SU-DHL-6 (cell line): ENCODE measurements at regions not wholly inside any gene's neighbourhood (a gene's known extent, or its start where the extent isn't known, plus 50 kb on each side); places are given as distances from the start of the nearest gene placed in this dataset.

Experiments
- H2AFZ ChIP-seq: fragments of 200-600 bp; sonication (generic); 2 replicates; pipeline ENCODE4 v1.6.1; 2014; ENCODE audit warnings: low read depth, mild to moderate bottlenecking, moderate library complexity, mixed read lengths, antibody characterized with exemption, low read length; ENCODE audit not compliant: severe bottlenecking
- H3F3A ChIP-seq: fragments of 200-600 bp; shearing (Covaris generic); 2 replicates; pipeline ENCODE4 v1.6.0; 2016; ENCODE audit warnings: antibody characterized with exemption, mild to moderate bottlenecking; ENCODE audit not compliant: insufficient read depth
- H3K27ac ChIP-seq: fragments of 200-600 bp; sonication (generic); 2 replicates; pipeline ENCODE4 v1.5.1; 2016; ENCODE audit warnings: low read depth, mild to moderate bottlenecking, low read length, moderate library complexity, mixed read lengths
- H3K27me3 ChIP-seq: fragments of 200-600 bp; sonication (generic), shearing (Covaris generic); 2 replicates; pipeline ENCODE4 v1.6.0; 2014; ENCODE audit warnings: mild to moderate bottlenecking, low read length
- H3K36me3 ChIP-seq: fragments of 200-600 bp; sonication (generic); 2 replicates; pipeline ENCODE4 v1.6.1; 2014; ENCODE audit warnings: mild to moderate bottlenecking, low read length, mixed read lengths
- H3K4me2 ChIP-seq: fragments of 300-600, 200-600 bp; shearing (Covaris generic), sonication (generic); 2 replicates; pipeline ENCODE4 v1.6.0; 2014; ENCODE audit warnings: low read length, low read depth, mild to moderate bottlenecking; ENCODE audit not compliant: poor library complexity, severe bottlenecking
- H3K4me3 ChIP-seq: fragments of 200-600 bp; sonication (generic); 2 replicates; pipeline ENCODE4 v1.5.1; 2014; ENCODE audit warnings: antibody characterized with exemption, low read length, mild to moderate bottlenecking, mixed read lengths; ENCODE audit not compliant: insufficient read depth, poor library complexity, severe bottlenecking
- H3K79me2 ChIP-seq: fragments of 200-600 bp; sonication (generic); 2 replicates; pipeline ENCODE4 v1.6.1; 2014; ENCODE audit warnings: mild to moderate bottlenecking, low read length, moderate library complexity; ENCODE audit not compliant: insufficient read depth
- H3K9ac ChIP-seq: fragments of 200-600 bp; sonication (generic); 2 replicates; pipeline ENCODE4 v1.7.0; 2014; ENCODE audit warnings: mild to moderate bottlenecking, low read length
- H3K9me2 ChIP-seq: fragments of 200-600 bp; sonication (generic); replicated peaks from 2 replicates; pipeline ENCODE4 v1.6.1; 2014; ENCODE audit warnings: low read length; ENCODE audit not compliant: insufficient read depth
- H3K9me3 ChIP-seq: fragments of 200-600 bp; sonication (generic); 2 replicates; pipeline ENCODE4 v1.6.1; 2014; ENCODE audit warnings: low read length, mixed read lengths; ENCODE audit not compliant: insufficient read depth
- H4K20me1 ChIP-seq: fragments of 200-600 bp; sonication (generic); 2 replicates; pipeline ENCODE4 v1.6.1; 2014; ENCODE audit warnings: low read depth, mild to moderate bottlenecking, antibody characterized with exemption, low read length, moderate library complexity, mixed read lengths
- CTCF ChIP-seq: fragments of 200-600 bp; sonication (generic); IDR thresholded peaks from one replicate; pipeline ENCODE4 v1.5.1; 2017; ENCODE audit warnings: antibody characterized with exemption, mild to moderate bottlenecking, low read length, moderate library complexity; ENCODE audit not compliant: insufficient read depth, poor library complexity, severe bottlenecking
- EZH2phosphoT487 ChIP-seq: fragments of 200-600 bp; sonication (generic), shearing (Covaris generic); conservative IDR thresholded peaks from 2 replicates; pipeline ENCODE4 v1.6.1; 2018; ENCODE audit warnings: mild to moderate bottlenecking, antibody characterized with exemption, low read length, moderate library complexity, mixed read lengths

- H3K27me3 ChIP-seq = no peaks in the 10 kb centered on the region
- no peak for TF ChIP-seq CTCF
- no peaks in the 10 kb centered on the region for H3F3A ChIP-seq
- H3K4me2 ChIP-seq = no peak overlapping the region
- H3K79me2 ChIP-seq = no peaks in the 10 kb centered on the region
- H3K9ac ChIP-seq = no peak overlapping the region
- H3K9me3 ChIP-seq = no peaks in the 10 kb centered on the region
- no peaks in the 10 kb centered on the region for H4K20me1 ChIP-seq
- no peak overlapping the region for H3K4me3 ChIP-seq
- H3K36me3 ChIP-seq = no peaks in the 10 kb centered on the region
- no peak overlapping the region for H3K27ac ChIP-seq
- H3K9me2 ChIP-seq = no peaks in the 10 kb centered on the region
- no peak overlapping the region for H2AFZ ChIP-seq
These were observed 165.1 kb downstream of the GJA1 start for GRCh38 chr6:121600389-121601168.

- no peak overlapping the region for H3K4me2 ChIP-seq
- H3K4me3 ChIP-seq = no peak overlapping the region
- TF ChIP-seq CTCF (no peak), EZH2phosphoT487 (no peak)
- H3K9ac ChIP-seq = no peak overlapping the region
- no peaks in the 10 kb centered on the region for H3F3A ChIP-seq
- H4K20me1 ChIP-seq = no peaks in the 10 kb centered on the region
- no peaks in the 10 kb centered on the region for H3K36me3 ChIP-seq
- no peak overlapping the region for H2AFZ ChIP-seq
- no peaks in the 10 kb centered on the region for H3K79me2 ChIP-seq
- no peaks in the 10 kb centered on the region for H3K9me2 ChIP-seq
- H3K27me3 ChIP-seq = no peaks in the 10 kb centered on the region
- no peak overlapping the region for H3K27ac ChIP-seq
- no peaks in the 10 kb centered on the region for H3K9me3 ChIP-seq
These were observed 168.0 kb downstream of the GJA1 start for GRCh38 chr6:121603486-121603885.

GRCh38 chr6:121607721-121608120 is 172.3 kb downstream of the GJA1 start:
- Histone ChIP-seq H3K36me3 (no peaks in the 10 kb centered on the region), H3K4me2 (no peak overlapping the region), H4K20me1 (no peaks in the 10 kb centered on the region), H3K9me3 (no peaks in the 10 kb centered on the region), H3K4me3 (no peak overlapping the region), H2AFZ (no peak overlapping the region), H3K27me3 (no peaks in the 10 kb centered on the region), H3K27ac (no peak overlapping the region), H3K9me2 (no peaks in the 10 kb centered on the region), H3F3A (no peaks in the 10 kb centered on the region), H3K79me2 (no peaks in the 10 kb centered on the region), H3K9ac (no peak overlapping the region)
- no peak for TF ChIP-seq CTCF
- TF ChIP-seq EZH2phosphoT487 = no peak
